ENCODE measurements at regions not wholly inside any gene's neighbourhood (a gene's known extent, or its start where the extent isn't known, plus 50 kb on each side); places are given as distances from the start of the nearest gene placed in this dataset.
A peak's percentile ranks its signal among the peaks of the same experiment; 100 is the strongest.

GRCh38 chr3:43995547-43996378 is 245.9 kb upstream of the TOPAZ1 start (continued):
- TF ChIP-seq MAZ (IDR thresholded peaks at IDR 0.05; ENCODE audit: borderline replicate concordance, low read depth, low read length): no peak

- Histone ChIP-seq H2AFZ (replicated peaks; ENCODE audit: low read length, poor library complexity) (peak overlapping the region; percentile 68), H3K14ac (replicated peaks; ENCODE audit: low read depth, low read length) (no peak overlapping the region), H3K18ac (ENCODE audit: low read depth, low read length) (no peak overlapping the region), H3K27ac (ENCODE audit: insufficient read depth, low read length) (no peak overlapping the region), H4K20me1 (ENCODE audit: insufficient read depth, low read length) (no peaks in the 10 kb centered on the region), H2BK15ac (ENCODE audit: low read depth, low read length) (no peak overlapping the region), H3K4ac (ENCODE audit: low read depth, low read length) (no peak overlapping the region), H3K27me3 (ENCODE audit: control insufficient read depth, insufficient read depth, low read length) (peaks cover 69% of the 10 kb centered on the region), H3K36me3 (ENCODE audit: control insufficient read depth, insufficient read depth, low read length) (no peaks in the 10 kb centered on the region), H3K56ac (ENCODE audit: extremely low read depth, insufficient read depth, low read length) (no peak overlapping the region), H4K8ac (ENCODE audit: low read depth in 2 of 2, low read length in 2 of 2) (no peak overlapping the region), H2BK20ac (ENCODE audit: low read depth, low read length) (no peak overlapping the region), H3K9me3 (ENCODE audit: control insufficient read depth, insufficient read depth, low read length) (peaks cover 8% of the 10 kb centered on the region; the same call in 1 of the 2 replicates), H3K79me1 (ENCODE audit: low read depth in 1 of 2, low read length in 2 of 2) (no peaks in the 10 kb centered on the region), H4K5ac (ENCODE audit: low read depth, low read length) (no peak overlapping the region), H3K9me1 (ENCODE audit: insufficient read depth, low read length) (no peaks in the 10 kb centered on the region), H4K91ac (ENCODE audit: insufficient read depth, low read depth, low read length) (no peak overlapping the region), H3K4me1 (ENCODE audit: control insufficient read depth, insufficient read depth, low read length) (no peaks in the 10 kb centered on the region; the same call in 1 of the 2 replicates), H3K9ac (ENCODE audit: low read depth, low read length) (no peak overlapping the region), H2BK5ac (ENCODE audit: low read depth, low read length, poor library complexity, severe bottlenecking) (no peak overlapping the region), H2AK5ac (ENCODE audit: low read depth, low read length) (no peak overlapping the region), H3K23ac (ENCODE audit: low read depth, low read length) (no peak overlapping the region), H3K4me3 (ENCODE audit: insufficient read depth, low read depth, low read length) (no peak overlapping the region), H2AK9ac (replicated peaks; ENCODE audit: low read depth, low read length, poor library complexity) (peak overlapping the region; percentile 14), H2BK120ac (ENCODE audit: low read depth, low read length) (no peak overlapping the region), H3K4me2 (ENCODE audit: low read depth, low read length) (peak overlapping the region; percentile 78)
- ChIA-PET CTCF (no interaction called here), POLR2A (ENCODE audit: unreplicated experiment) (interaction anchor here (0.6 kb wide), 1 partner anchor 217 kb away, joined by 3 read pairs; no protein-coding TSS in a partner anchor)
- no peak for DNase-seq
- in situ Hi-C loops (cut with MboI; ENCODE audit: low sequenced_read_pairs) (no loop called here), intact Hi-C loops (cut with micrococcal nuclease) (loop anchor here (10.0 kb wide), 1 partner anchor 452 kb away; no protein-coding TSS in a partner anchor), dilution Hi-C loops (cut with HindIII; ENCODE audit: low sequenced_read_pairs, unreplicated experiment) (no loop called here)
- ATAC-seq (ENCODE audit: low read depth): no peak; the same call in 1 of the 2 replicates
- BruUV-seq (replicated peaks): no TSS peak
- WGBS, 2 experiments (ENCODE audit: extremely low coverage in 2 of 2, insufficient read length in 1 of 2): 3% methylated on average over 46 of the region's 71 CpGs; no CpG with 5 or more reads in 1 of the 2 experiments
- no peak for TF ChIP-seq FOS (IDR thresholded peaks at IDR 0.05; ENCODE audit: low read depth, low read length)
- no peak for TF ChIP-seq SMC3 (IDR thresholded peaks at IDR 0.05; ENCODE audit: low read depth, low read length)
- TF ChIP-seq BHLHE40 (IDR thresholded peaks at IDR 0.05; ENCODE audit: low read depth, low read length): no peak
- no peak for TF ChIP-seq CHD1 (IDR thresholded peaks at IDR 0.05; ENCODE audit: low read depth, low read length)
- TF ChIP-seq POLR2A (IDR thresholded peaks at IDR 0.05; ENCODE audit: low read depth, low read length): no peak
- TF ChIP-seq RAD21 (IDR thresholded peaks at IDR 0.05; ENCODE audit: low read length): no peak
- no peak for TF ChIP-seq MAZ (IDR thresholded peaks at IDR 0.05; ENCODE audit: borderline replicate concordance, low read depth, low read length)
- TF ChIP-seq USF2 (IDR thresholded peaks at IDR 0.05; ENCODE audit: low read depth, low read length): no peak
- no peak for TF ChIP-seq MAFK (IDR thresholded peaks at IDR 0.05; ENCODE audit: low read depth, low read length)
- no peak for TF ChIP-seq MXI1 (IDR thresholded peaks at IDR 0.05; ENCODE audit: borderline replicate concordance, low read depth, low read length)
- no peak for TF ChIP-seq RFX5 (IDR thresholded peaks at IDR 0.05; ENCODE audit: low read depth, low read length)
- TF ChIP-seq NFE2L2 (IDR thresholded peaks at IDR 0.05; ENCODE audit: low read depth, low read length): no peak
- TF ChIP-seq ELK1 (IDR thresholded peaks at IDR 0.05; ENCODE audit: borderline replicate concordance, low read depth, low read length): no peak
These were observed 245.0 kb upstream of the TOPAZ1 start for GRCh38 chr3:43996379-43997301.

All from IMR-90 (cell line).